ENCODE measurements at regions not wholly inside any gene's neighbourhood (a gene's known extent, or its start where the extent isn't known, plus 50 kb on each side); places are given as distances from the start of the nearest gene placed in this dataset.

GRCh38 chr2:134148843-134149472 is 104.9 kb upstream of the MGAT5 start:
- peaks cover 29% of the 10 kb centered on the region for H3K4me1 ChIP-seq (ENCODE audit: control insufficient read depth, insufficient read depth, low read length)
- no peak overlapping the region for H3K4me3 ChIP-seq (ENCODE audit: low read length)
- H3K27me3 ChIP-seq (ENCODE audit: control insufficient read depth, insufficient read depth, low read length), result no peaks in the 10 kb centered on the region
- H3K9ac ChIP-seq (ENCODE audit: low read length), result no peak overlapping the region
- no peaks in the 10 kb centered on the region for H3K36me3 ChIP-seq (ENCODE audit: control insufficient read depth, insufficient read depth, low read length)
- H3K9me3 ChIP-seq (ENCODE audit: control insufficient read depth, low read length), result no peaks in the 10 kb centered on the region

- Histone ChIP-seq H3K27me3 (ENCODE audit: control insufficient read depth, insufficient read depth, low read length) (no peaks in the 10 kb centered on the region), H3K4me1 (ENCODE audit: control insufficient read depth, insufficient read depth, low read length) (peaks cover 34% of the 10 kb centered on the region), H3K9me3 (ENCODE audit: control insufficient read depth, low read length) (no peaks in the 10 kb centered on the region), H3K9ac (ENCODE audit: low read length) (no peak overlapping the region), H3K36me3 (ENCODE audit: control insufficient read depth, insufficient read depth, low read length) (no peaks in the 10 kb centered on the region), H3K4me3 (ENCODE audit: low read length) (no peak overlapping the region)
Observed at GRCh38 chr2:134149904-134150303, 104.0 kb upstream of the MGAT5 start.

DNA sequence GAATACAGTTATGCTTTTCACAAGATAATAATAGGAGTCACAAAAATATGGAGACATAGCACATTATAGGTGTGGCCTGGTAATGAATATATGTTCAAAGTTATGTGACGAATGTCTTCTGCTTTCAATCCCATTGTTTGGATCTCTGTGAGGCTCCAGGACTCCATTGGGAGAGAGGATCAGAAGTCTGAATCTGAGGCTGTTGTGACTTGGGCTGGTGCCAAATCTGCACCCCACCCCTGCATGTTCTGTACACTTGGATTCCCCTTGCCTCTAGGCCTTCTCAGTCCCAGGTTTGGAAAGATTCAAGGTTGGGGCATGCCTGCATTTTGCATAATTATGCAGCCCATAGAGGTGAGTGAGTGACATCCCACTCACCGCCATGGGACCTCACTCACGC is 103.1 kb upstream of the MGAT5 start:
- H3K4me1 ChIP-seq (ENCODE audit: control insufficient read depth, insufficient read depth, low read length), result peaks cover 34% of the 10 kb centered on the region

DNA sequence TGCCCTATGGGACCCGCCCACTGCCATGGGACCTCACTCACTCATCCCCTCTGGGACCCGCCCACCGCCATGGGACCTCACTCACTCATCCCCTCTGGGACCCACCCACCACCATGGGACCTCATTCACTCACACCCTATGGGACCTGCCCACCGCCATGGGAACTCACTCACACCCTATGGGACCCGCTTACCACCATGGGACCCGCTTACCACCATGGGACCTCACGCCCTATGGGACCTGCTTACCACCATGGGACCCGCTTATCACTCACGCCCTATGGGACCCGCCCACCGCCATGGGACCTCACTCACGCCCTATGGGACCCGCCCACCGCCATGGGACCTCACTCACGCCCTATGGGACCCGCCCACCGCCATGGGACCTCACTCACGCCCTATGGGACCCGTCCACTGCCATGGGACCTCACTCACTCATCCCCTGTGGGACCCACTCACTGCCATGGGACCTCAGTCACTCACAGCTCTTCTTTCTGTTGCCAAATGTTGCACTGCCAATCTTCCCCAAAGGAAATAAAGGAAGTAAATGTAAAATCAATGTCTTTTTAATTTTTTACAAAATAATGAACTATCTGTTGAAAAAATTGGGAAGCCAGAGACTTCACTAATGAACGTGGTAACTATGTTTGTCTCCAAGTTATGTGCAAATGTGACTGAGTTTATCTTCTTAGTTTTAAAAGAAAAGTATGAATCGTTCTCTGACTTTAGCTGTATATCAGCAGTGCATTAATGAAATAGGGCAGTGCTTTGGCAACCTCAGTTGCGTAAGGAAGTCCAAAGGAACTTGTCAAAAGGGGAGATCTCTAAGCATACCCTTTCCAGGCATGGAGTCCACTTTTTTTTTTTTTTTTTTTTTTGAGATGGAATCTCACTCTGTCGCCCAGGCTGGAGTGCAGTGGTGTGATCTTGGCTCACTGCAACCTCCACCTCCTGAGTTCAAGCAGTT is 101.5 kb upstream of the MGAT5 start:
- Histone ChIP-seq H3K4me3 (ENCODE audit: low read length) (no peak overlapping the region), H3K4me1 (ENCODE audit: control insufficient read depth, insufficient read depth, low read length) (peaks cover 26% of the 10 kb centered on the region), H3K9ac (ENCODE audit: low read length) (no peak overlapping the region), H3K27me3 (ENCODE audit: control insufficient read depth, insufficient read depth, low read length) (no peaks in the 10 kb centered on the region), H3K9me3 (ENCODE audit: control insufficient read depth, low read length) (no peaks in the 10 kb centered on the region), H3K36me3 (ENCODE audit: control insufficient read depth, insufficient read depth, low read length) (no peaks in the 10 kb centered on the region)

More for the DNA sequence above, 103.1 kb upstream of the MGAT5 start:
- no peak overlapping the region for H3K9ac ChIP-seq (ENCODE audit: low read length)
- no peaks in the 10 kb centered on the region for H3K36me3 ChIP-seq (ENCODE audit: control insufficient read depth, insufficient read depth, low read length)
- H3K27me3 ChIP-seq (ENCODE audit: control insufficient read depth, insufficient read depth, low read length), result no peaks in the 10 kb centered on the region
- no peaks in the 10 kb centered on the region for H3K9me3 ChIP-seq (ENCODE audit: control insufficient read depth, low read length)
- no peak overlapping the region for H3K4me3 ChIP-seq (ENCODE audit: low read length)

DNA sequence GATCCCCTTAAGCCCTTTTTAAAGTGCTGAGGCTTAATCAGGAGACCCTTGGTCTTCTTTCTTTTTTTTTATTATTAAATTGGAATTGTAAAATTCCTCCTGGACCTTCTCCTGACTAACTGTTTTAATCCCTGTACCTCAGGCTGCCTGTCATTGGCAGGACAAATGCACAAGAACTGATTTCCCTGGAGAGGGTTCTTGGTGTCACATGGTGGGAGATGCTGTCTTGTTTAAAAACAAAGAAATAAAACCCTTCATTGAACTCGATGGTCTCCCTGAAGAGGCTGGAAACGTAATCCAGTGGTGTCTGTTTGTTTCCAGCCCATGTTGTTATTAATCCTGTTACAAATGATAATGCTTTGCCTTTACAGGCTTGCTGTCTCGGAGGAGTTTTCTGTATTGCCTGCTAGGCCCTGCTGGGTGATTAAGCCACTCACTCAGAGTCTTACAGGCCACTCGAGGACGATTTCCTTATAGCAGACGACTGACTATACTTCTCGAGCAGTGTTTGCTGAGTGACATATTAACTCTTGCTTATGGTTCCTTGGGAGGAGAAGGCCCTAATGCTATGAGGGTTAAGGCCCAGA is 100.5 kb upstream of the MGAT5 start:
- Histone ChIP-seq H3K4me1 (ENCODE audit: control insufficient read depth, insufficient read depth, low read length) (peaks cover 26% of the 10 kb centered on the region), H3K27me3 (ENCODE audit: control insufficient read depth, insufficient read depth, low read length) (no peaks in the 10 kb centered on the region)

DNA sequence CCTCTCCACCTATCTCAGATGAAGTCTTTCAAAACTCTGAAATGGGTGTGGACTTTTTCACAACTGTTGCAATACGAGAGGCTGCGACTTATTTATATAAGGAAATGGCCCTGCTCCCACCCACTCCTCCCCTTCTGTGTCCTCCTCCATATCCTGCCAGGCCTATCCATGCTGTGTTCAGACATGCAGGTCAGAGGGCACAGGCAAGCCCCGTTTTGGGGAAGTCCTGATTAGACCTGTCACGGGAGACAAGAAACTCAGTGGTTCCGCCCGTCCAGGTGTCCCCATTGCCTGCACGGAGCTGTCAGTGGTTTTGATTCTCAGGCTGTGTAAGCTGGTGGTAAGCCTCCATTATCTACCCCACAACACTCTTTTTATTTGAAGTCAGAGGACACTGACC is 99.6 kb upstream of the MGAT5 start:
- Histone ChIP-seq H3K9ac (ENCODE audit: low read length) (no peak overlapping the region), H3K4me3 (ENCODE audit: low read length) (no peak overlapping the region)

More for the DNA sequence above, 100.5 kb upstream of the MGAT5 start:
- Histone ChIP-seq H3K4me3 (ENCODE audit: low read length) (no peak overlapping the region), H3K9ac (ENCODE audit: low read length) (no peak overlapping the region), H3K36me3 (ENCODE audit: control insufficient read depth, insufficient read depth, low read length) (no peaks in the 10 kb centered on the region), H3K9me3 (ENCODE audit: control insufficient read depth, low read length) (no peaks in the 10 kb centered on the region)

DNA sequence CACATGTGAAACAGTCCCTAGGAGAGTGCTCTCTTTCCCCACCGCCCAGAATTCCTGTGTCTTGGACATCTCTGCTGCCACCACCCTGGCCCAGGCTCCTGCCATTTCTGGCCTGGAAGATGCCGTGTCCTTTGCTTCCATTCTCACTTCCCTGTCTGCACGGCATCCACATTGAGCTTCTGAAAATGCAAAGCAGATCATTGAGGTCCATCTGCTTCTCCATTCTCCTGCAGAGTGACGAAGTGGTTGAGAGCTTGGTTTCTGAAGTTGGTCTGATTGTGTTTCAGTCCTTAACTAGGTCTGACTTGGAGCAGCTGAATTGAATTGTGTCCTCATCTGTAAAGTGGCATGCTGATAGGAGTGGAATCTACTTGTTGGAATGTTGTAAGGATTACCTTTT is 98.7 kb upstream of the MGAT5 start:
- Histone ChIP-seq H3K9me3 (ENCODE audit: control insufficient read depth, low read length) (no peaks in the 10 kb centered on the region), H3K9ac (ENCODE audit: low read length) (no peak overlapping the region), H3K36me3 (ENCODE audit: control insufficient read depth, insufficient read depth, low read length) (no peaks in the 10 kb centered on the region), H3K27me3 (ENCODE audit: control insufficient read depth, insufficient read depth, low read length) (no peaks in the 10 kb centered on the region), H3K4me1 (ENCODE audit: control insufficient read depth, insufficient read depth, low read length) (peaks cover 30% of the 10 kb centered on the region), H3K4me3 (ENCODE audit: low read length) (no peak overlapping the region)

More for the DNA sequence above, 99.6 kb upstream of the MGAT5 start:
- H3K9me3 ChIP-seq (ENCODE audit: control insufficient read depth, low read length), result no peaks in the 10 kb centered on the region
- H3K27me3 ChIP-seq (ENCODE audit: control insufficient read depth, insufficient read depth, low read length), result no peaks in the 10 kb centered on the region
- peaks cover 29% of the 10 kb centered on the region for H3K4me1 ChIP-seq (ENCODE audit: control insufficient read depth, insufficient read depth, low read length)
- no peaks in the 10 kb centered on the region for H3K36me3 ChIP-seq (ENCODE audit: control insufficient read depth, insufficient read depth, low read length)

- Histone ChIP-seq H3K9ac (ENCODE audit: low read length) (no peak overlapping the region), H3K9me3 (ENCODE audit: control insufficient read depth, low read length) (no peaks in the 10 kb centered on the region), H3K36me3 (ENCODE audit: control insufficient read depth, insufficient read depth, low read length) (no peaks in the 10 kb centered on the region), H3K4me3 (ENCODE audit: low read length) (no peak overlapping the region), H3K4me1 (ENCODE audit: control insufficient read depth, insufficient read depth, low read length) (peaks cover 41% of the 10 kb centered on the region), H3K27me3 (ENCODE audit: control insufficient read depth, insufficient read depth, low read length) (no peaks in the 10 kb centered on the region)
Observed at GRCh38 chr2:134158295-134158694, 95.6 kb upstream of the MGAT5 start.

- Histone ChIP-seq H3K9me3 (ENCODE audit: control insufficient read depth, low read length) (peaks cover 3% of the 10 kb centered on the region), H3K27me3 (ENCODE audit: control insufficient read depth, insufficient read depth, low read length) (no peaks in the 10 kb centered on the region), H3K4me1 (ENCODE audit: control insufficient read depth, insufficient read depth, low read length) (peaks cover 24% of the 10 kb centered on the region), H3K4me3 (ENCODE audit: low read length) (no peak overlapping the region), H3K36me3 (ENCODE audit: control insufficient read depth, insufficient read depth, low read length) (no peaks in the 10 kb centered on the region), H3K9ac (ENCODE audit: low read length) (no peak overlapping the region)
Observed at GRCh38 chr2:134161170-134161547, 92.7 kb upstream of the MGAT5 start.

- Histone ChIP-seq H3K9me3 (ENCODE audit: control insufficient read depth, low read length) (peaks cover 4% of the 10 kb centered on the region), H3K36me3 (ENCODE audit: control insufficient read depth, insufficient read depth, low read length) (no peaks in the 10 kb centered on the region), H3K4me1 (ENCODE audit: control insufficient read depth, insufficient read depth, low read length) (peaks cover 24% of the 10 kb centered on the region), H3K4me3 (ENCODE audit: low read length) (no peak overlapping the region), H3K9ac (ENCODE audit: low read length) (no peak overlapping the region), H3K27me3 (ENCODE audit: control insufficient read depth, insufficient read depth, low read length) (no peaks in the 10 kb centered on the region)
Observed at GRCh38 chr2:134163336-134163735, 90.5 kb upstream of the MGAT5 start.

DNA sequence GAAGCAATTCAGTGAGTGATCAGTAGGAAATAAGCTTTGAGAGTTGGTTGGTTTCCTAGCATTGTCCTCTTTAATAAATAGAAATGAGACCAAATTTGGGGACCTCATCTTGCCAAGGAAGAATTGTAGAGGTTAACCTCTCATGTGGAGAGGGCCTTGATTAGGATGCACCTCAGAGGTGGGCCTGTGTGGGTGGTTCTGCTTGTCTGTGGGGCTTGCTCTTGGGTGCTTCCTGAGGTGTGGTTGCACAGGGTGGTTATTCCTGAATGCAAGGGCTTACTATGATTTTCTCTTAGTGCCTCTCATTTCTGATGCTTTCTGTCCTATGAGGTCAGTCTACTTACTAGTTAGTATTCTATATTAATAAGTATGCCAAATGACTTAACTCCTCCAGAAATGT is 89.6 kb upstream of the MGAT5 start:
- no peak overlapping the region for H3K9ac ChIP-seq (ENCODE audit: low read length)
- peaks cover 20% of the 10 kb centered on the region for H3K4me1 ChIP-seq (ENCODE audit: control insufficient read depth, insufficient read depth, low read length)
- no peak overlapping the region for H3K4me3 ChIP-seq (ENCODE audit: low read length)
- peaks cover 4% of the 10 kb centered on the region for H3K9me3 ChIP-seq (ENCODE audit: control insufficient read depth, low read length)
- no peaks in the 10 kb centered on the region for H3K27me3 ChIP-seq (ENCODE audit: control insufficient read depth, insufficient read depth, low read length)
- H3K36me3 ChIP-seq (ENCODE audit: control insufficient read depth, insufficient read depth, low read length), result no peaks in the 10 kb centered on the region

DNA sequence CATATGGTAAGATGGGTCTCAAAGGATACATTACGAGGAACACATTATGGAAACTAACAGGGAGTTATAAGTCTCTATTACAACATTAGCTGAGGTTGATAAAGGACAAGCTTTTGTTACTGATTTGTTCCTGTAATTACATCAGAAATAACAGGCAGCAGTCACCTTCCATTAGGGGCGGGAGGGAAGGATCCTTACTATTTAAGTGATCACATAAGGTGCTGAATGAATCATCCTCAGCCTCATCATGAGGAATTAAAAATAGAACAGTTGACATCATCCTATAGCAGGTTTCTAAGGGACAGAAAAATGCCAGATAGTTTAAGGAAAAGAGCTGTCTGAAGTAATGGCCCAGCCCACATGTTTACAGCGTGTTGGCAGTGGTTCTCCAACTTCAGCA is 86.9 kb upstream of the MGAT5 start:
- Histone ChIP-seq H3K9ac (ENCODE audit: low read length) (no peak overlapping the region), H3K4me3 (ENCODE audit: low read length) (no peak overlapping the region), H3K36me3 (ENCODE audit: control insufficient read depth, insufficient read depth, low read length) (no peaks in the 10 kb centered on the region), H3K4me1 (ENCODE audit: control insufficient read depth, insufficient read depth, low read length) (peaks cover 13% of the 10 kb centered on the region), H3K27me3 (ENCODE audit: control insufficient read depth, insufficient read depth, low read length) (no peaks in the 10 kb centered on the region), H3K9me3 (ENCODE audit: control insufficient read depth, low read length) (peaks cover 4% of the 10 kb centered on the region)
